ENCODE measurements at regions not wholly inside any gene's neighbourhood (a gene's known extent, or its start where the extent isn't known, plus 50 kb on each side); places are given as distances from the start of the nearest gene placed in this dataset.

- TF ChIP-seq, protein P1, sequence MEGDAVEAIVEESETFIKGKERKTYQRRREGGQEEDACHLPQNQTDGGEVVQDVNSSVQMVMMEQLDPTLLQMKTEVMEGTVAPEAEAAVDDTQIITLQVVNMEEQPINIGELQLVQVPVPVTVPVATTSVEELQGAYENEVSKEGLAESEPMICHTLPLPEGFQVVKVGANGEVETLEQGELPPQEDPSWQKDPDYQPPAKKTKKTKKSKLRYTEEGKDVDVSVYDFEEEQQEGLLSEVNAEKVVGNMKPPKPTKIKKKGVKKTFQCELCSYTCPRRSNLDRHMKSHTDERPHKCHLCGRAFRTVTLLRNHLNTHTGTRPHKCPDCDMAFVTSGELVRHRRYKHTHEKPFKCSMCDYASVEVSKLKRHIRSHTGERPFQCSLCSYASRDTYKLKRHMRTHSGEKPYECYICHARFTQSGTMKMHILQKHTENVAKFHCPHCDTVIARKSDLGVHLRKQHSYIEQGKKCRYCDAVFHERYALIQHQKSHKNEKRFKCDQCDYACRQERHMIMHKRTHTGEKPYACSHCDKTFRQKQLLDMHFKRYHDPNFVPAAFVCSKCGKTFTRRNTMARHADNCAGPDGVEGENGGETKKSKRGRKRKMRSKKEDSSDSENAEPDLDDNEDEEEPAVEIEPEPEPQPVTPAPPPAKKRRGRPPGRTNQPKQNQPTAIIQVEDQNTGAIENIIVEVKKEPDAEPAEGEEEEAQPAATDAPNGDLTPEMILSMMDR (IDR thresholded peaks at IDR 0.05; ENCODE audit: low read depth, low read length, missing control alignments): no peak
- DNase-seq (ENCODE audit: extremely low read depth, low read depth): no peak
Measured at GRCh38 chr10:108301002-108301401, 1136.5 kb upstream of the SORCS1 start.

DNA sequence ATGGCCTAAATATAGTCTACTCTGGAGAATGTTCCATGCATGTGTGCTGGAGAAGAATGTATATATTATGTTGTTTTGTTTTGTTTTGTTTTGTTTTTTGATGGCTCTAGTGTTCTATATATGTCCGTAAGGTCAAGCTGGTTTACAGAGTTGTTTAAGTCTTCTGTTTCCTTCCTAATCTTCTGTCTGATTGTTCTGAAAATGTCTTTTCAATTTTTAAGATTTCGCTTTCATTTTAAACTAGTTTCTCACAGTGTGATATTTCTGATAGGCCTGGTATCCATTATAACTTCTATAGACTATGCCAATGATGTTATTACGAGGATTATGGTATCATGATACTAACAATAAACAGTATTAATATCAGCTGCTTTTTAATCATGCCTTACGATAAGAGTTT is 1126.3 kb upstream of the SORCS1 start:
- H3K4me3 ChIP-seq (replicated peaks; ENCODE audit: low read depth, low read length): no peak overlapping the region
- DNase-seq (ENCODE audit: extremely low read depth, low read depth): no peak
- TF ChIP-seq, protein P1 (IDR thresholded peaks at IDR 0.05; ENCODE audit: low read depth, low read length, missing control alignments): no peak

More at GRCh38 chr10:108301002-108301401, 1136.5 kb upstream of the SORCS1 start:
- no peak overlapping the region for H3K4me3 ChIP-seq (replicated peaks; ENCODE audit: low read depth, low read length)

DNA sequence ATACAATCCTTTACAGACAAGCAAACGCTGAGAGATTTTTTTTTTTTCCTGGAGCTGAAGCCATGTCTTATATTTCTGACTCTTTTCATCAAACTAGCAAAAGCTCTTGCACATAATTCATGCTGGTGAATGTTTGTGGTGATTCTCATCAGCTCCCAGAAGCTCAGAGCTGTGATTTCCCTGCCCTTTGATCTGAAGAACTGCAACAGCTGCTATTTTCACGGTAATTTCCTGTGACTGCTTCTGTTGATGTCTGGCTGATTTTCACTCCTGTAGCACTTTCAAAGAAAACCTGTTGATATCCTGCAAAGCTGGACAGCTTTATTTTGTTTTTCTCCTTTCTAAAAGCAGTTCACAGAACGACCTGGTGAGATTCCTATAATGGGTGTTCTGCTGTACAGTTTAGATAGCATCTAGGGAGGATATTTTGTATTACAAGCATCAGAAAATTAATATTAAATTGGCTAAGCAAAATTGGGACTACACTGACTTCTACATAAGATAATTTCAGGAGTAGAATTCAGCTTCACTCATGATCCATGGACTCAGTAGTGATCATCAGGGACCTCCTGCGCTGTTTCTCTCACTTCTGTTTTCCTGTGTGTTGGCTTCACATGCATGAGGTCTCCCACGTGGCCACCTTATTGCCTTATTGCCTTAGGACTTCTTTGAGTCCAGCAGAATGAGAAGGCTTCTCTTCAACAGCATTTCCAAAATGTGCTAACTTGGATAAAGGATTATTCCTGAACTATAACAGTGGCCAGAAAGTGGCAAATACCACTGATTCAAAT is 1111.6 kb upstream of the SORCS1 start:
- DNase-seq (ENCODE audit: extremely low read depth, low read depth): no peak
- no peak overlapping the region for H3K4me3 ChIP-seq (replicated peaks; ENCODE audit: low read depth, low read length)
- TF ChIP-seq, protein P1 (IDR thresholded peaks at IDR 0.05; ENCODE audit: low read depth, low read length, missing control alignments): no peak

- no peak for DNase-seq (ENCODE audit: extremely low read depth, low read depth)
- no peak overlapping the region for H3K4me3 ChIP-seq (replicated peaks; ENCODE audit: low read depth, low read length)
Measured at GRCh38 chr10:108260383-108260906, 1095.9 kb upstream of the SORCS1 start.

GRCh38 chr10:108254089-108254488 is 1089.6 kb upstream of the SORCS1 start:
- no peak overlapping the region for H3K4me3 ChIP-seq (replicated peaks; ENCODE audit: low read depth, low read length)
- TF ChIP-seq, protein P1 (IDR thresholded peaks at IDR 0.05; ENCODE audit: low read depth, low read length, missing control alignments): no peak
- no peak for DNase-seq (ENCODE audit: extremely low read depth, low read depth)

More at GRCh38 chr10:108260383-108260906, 1095.9 kb upstream of the SORCS1 start:
- TF ChIP-seq, protein P1 (IDR thresholded peaks at IDR 0.05; ENCODE audit: low read depth, low read length, missing control alignments): no peak

DNA sequence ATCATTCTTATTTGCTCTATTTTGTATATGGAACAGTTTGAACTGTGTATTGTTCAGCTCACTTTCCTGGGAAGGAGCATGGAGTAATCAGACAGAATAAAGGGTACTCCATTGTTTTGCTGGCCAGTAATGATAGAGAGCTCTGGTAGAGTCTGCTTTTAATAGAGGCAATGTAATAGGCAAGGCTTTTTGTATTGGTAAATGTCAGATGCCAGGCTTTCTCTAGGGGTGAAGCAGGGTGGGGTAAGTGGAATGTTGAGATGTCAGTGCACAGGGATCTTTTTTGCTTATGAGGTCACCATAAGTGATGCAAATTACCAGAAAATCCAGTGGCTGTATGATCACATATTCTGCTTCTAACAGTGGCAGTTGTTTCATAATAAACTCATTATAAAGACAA is 1088.3 kb upstream of the SORCS1 start:
- no peak for DNase-seq (ENCODE audit: extremely low read depth, low read depth)
- TF ChIP-seq, protein P1 (IDR thresholded peaks at IDR 0.05; ENCODE audit: low read depth, low read length, missing control alignments): no peak
- no peak overlapping the region for H3K4me3 ChIP-seq (replicated peaks; ENCODE audit: low read depth, low read length)
